ENCODE measurements at regions not wholly inside any gene's neighbourhood (a gene's known extent, or its start where the extent isn't known, plus 50 kb on each side); places are given as distances from the start of the nearest gene placed in this dataset.

- ChIA-PET POLR2A (no interaction called here), CTCF (interaction anchor here (0.6 to 1.4 kb wide), 2 partner anchors 26 to 546 kb away, joined by 3 read pairs; no protein-coding TSS in a partner anchor)
- Histone ChIP-seq H3K36me3 (replicated peaks in 1 of 2; ENCODE audit: control insufficient read depth in 1 of 2, insufficient read depth in 2 of 2, low read length in 1 of 2) (no peaks in the 10 kb centered on the region), H3K9me3 (no peaks in the 10 kb centered on the region), H2AFZ (ENCODE audit: low read depth) (no peak overlapping the region), H3K27ac (ENCODE audit: low read depth in 2 of 2, low read length in 1 of 2) (no peak overlapping the region), H3K4me2 (no peak overlapping the region), H3K4me1 (ENCODE audit: control insufficient read depth in 1 of 2, insufficient read depth in 2 of 2, low read depth in 1 of 2, low read length in 1 of 2) (no peaks in the 10 kb centered on the region), H4K20me1 (ENCODE audit: insufficient read depth) (no peaks in the 10 kb centered on the region), H3K9me2 (no peaks in the 10 kb centered on the region), H3K79me2 (ENCODE audit: insufficient read depth) (no peaks in the 10 kb centered on the region), H3K4me3 (ENCODE audit: low read depth in 2 of 2, low read length in 1 of 2) (no peak overlapping the region), H3K27me3 (ENCODE audit: insufficient read depth) (no peaks in the 10 kb centered on the region), H3F3A (replicated peaks; ENCODE audit: insufficient read depth) (no peaks in the 10 kb centered on the region), H3K9ac (no peak overlapping the region)
- no peak for DNase-seq
- no peak for TF ChIP-seq GATA2 (CRISPR knock-in tag; IDR thresholded peaks at IDR 0.05)
- TF ChIP-seq RAD21 (IDR thresholded peaks at IDR 0.05; ENCODE audit: low read length): no peak
- no peak for TF ChIP-seq MAX (IDR thresholded peaks at IDR 0.05; ENCODE audit: low read depth)
- TF ChIP-seq TEAD4 (IDR thresholded peaks at IDR 0.05; ENCODE audit: borderline replicate concordance, insufficient read depth): no peak
- no peak for TF ChIP-seq RCOR1 (IDR thresholded peaks at IDR 0.05; ENCODE audit: low read length)
- TF ChIP-seq POLR2AphosphoS5 (IDR thresholded peaks at IDR 0.05; ENCODE audit: low read depth, low read length): no peak
- TF ChIP-seq CHD2 (IDR thresholded peaks at IDR 0.05; ENCODE audit: low read length, partially characterized antibody): no peak
- no peak for TF ChIP-seq REST (IDR thresholded peaks at IDR 0.05; ENCODE audit: low read depth, low read length)
- TF ChIP-seq TAF1 (IDR thresholded peaks at IDR 0.05; ENCODE audit: borderline replicate concordance, low read depth, low read length): no peak
- TF ChIP-seq YY1 (IDR thresholded peaks at IDR 0.05; ENCODE audit: low read depth): no peak
- no peak for TF ChIP-seq NRF1 (IDR thresholded peaks at IDR 0.05; ENCODE audit: low read depth, low read length)
- TF ChIP-seq SMC3 (IDR thresholded peaks at IDR 0.05; ENCODE audit: low read depth, low read length): no peak
Observed at GRCh38 chr5:56575821-56576220, 239.5 kb upstream of the MAP3K1 start.

DNA sequence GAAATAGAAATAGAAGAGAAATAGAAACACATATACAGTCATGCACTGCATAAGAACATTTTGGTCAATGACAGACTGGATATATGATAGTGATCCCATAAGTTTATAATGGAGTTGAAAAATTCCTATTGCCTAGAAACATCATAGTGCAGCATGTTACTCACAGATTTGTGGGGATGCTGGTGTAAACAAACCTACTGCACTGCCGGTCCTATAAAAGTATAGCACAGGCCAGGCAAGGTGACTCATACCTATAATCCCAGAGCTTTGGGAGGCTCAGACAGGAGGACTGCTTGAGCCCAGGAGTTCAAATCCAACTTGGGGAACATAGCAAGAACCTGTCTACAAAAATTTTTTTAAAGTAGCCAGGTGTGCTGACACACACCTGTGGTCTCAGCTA lies 240.6 kb upstream of the MAP3K1 start:
- Histone ChIP-seq H3K27me3 (ENCODE audit: insufficient read depth) (no peaks in the 10 kb centered on the region), H3K4me1 (ENCODE audit: control insufficient read depth in 1 of 2, insufficient read depth in 2 of 2, low read depth in 1 of 2, low read length in 1 of 2) (no peaks in the 10 kb centered on the region), H2AFZ (ENCODE audit: low read depth) (no peak overlapping the region), H3K9ac (no peak overlapping the region), H3K79me2 (ENCODE audit: insufficient read depth) (no peaks in the 10 kb centered on the region), H3K36me3 (replicated peaks in 1 of 2; ENCODE audit: control insufficient read depth in 1 of 2, insufficient read depth in 2 of 2, low read length in 1 of 2) (no peaks in the 10 kb centered on the region), H3K4me3 (ENCODE audit: low read depth in 2 of 2, low read length in 1 of 2) (no peak overlapping the region), H3K4me2 (no peak overlapping the region), H3K27ac (ENCODE audit: low read depth in 2 of 2, low read length in 1 of 2) (no peak overlapping the region), H3K9me2 (no peaks in the 10 kb centered on the region), H4K20me1 (ENCODE audit: insufficient read depth) (no peaks in the 10 kb centered on the region), H3K9me3 (no peaks in the 10 kb centered on the region), H3F3A (replicated peaks; ENCODE audit: insufficient read depth) (no peaks in the 10 kb centered on the region)
- 88% methylated on average over 1 of the region's 1 CpG for WGBS (ENCODE audit: low lambda C conversion rate)
- TF ChIP-seq TEAD4 (IDR thresholded peaks at IDR 0.05; ENCODE audit: borderline replicate concordance, insufficient read depth) (no peak), FOSL2 (IDR thresholded peaks at IDR 0.05; ENCODE audit: borderline replicate concordance, low read depth) (no peak)
- POLR2A ChIA-PET: no interaction called here
- CTCF ChIA-PET: no interaction called here
- DNase-seq: no peak
